HG02970 (cell line): ENCODE measurements at regions not wholly inside any gene's neighbourhood (a gene's known extent, or its start where the extent isn't known, plus 50 kb on each side); places are given as distances from the start of the nearest gene placed in this dataset.

Source experiments
- ATAC-seq: cut with Tn5 transposase; IDR thresholded peaks from one replicate; pipeline ENCODE4 v1.9.1; 2021; ENCODE audit warnings: mild to moderate bottlenecking, moderate library complexity, moderate number of reproducible peaks; ENCODE audit not compliant: unreplicated experiment, low FRiP score

- no peak for ATAC-seq
Observed at GRCh38 chr13:84567848-84568247, 685.6 kb upstream of the SLITRK1 start.

GRCh38 chr13:84566780-84567179, 684.5 kb upstream of the SLITRK1 start:
- ATAC-seq, result no peak

GRCh38 chr13:84563611-84564010, 681.3 kb upstream of the SLITRK1 start:
- no peak for ATAC-seq

DNA sequence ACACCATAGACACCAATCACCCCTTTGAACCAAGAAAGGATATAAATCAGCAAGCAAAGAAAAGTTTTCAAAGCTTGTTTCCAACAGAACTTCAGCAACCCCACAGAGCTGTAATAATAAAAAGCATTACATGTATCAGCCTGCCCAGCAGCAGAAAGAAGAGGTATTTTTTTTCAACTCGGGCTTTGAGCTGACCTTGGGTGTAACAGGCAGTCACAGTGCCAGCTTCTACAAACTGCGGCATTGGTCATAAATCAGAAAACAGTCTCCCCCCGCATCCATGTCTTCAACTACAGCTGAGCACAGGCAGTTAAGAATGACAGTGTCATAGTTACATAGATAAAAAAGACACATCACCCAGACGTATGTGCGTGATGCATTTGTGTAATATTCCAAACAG, 671.0 kb upstream of the SLITRK1 start:
- no peak for ATAC-seq

DNA sequence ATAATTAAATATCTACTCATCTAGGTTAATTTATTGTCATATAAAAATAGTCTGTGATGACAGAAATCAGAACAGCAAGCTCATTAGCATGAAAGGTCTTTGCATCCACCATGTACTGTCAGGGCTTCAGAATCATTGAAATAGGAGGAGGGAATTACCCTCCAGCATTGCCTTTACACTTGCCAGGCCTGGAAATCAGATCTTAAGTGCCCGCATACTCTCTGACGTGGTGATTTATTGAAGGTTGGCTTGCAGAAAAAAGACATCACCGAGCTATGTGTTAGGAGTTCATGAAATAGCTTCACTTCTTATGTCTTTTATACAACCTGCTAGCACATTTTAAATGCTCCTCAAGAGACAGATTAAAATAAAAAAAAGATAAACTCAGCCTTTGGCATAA, 661.7 kb upstream of the SLITRK1 start:
- ATAC-seq, result no peak

DNA sequence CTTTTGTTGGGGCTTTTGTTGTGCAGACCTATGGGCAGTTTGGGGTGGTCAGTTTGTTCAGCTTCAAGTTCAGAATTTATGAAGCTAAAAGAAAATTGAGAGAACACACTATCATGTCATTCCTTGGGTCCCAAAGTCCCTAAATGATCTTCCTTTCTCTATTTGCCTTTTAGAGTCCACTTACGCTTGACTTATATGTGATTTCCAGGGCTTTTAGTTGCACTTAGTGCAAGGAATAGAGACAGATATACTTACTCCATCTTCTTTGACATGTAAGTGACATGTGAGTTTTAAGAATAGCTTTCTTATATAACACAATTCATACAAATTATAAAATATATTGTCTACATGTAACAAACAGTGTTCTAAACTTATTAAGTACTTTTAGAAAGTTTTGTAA, 660.1 kb upstream of the SLITRK1 start:
- no peak for ATAC-seq

DNA sequence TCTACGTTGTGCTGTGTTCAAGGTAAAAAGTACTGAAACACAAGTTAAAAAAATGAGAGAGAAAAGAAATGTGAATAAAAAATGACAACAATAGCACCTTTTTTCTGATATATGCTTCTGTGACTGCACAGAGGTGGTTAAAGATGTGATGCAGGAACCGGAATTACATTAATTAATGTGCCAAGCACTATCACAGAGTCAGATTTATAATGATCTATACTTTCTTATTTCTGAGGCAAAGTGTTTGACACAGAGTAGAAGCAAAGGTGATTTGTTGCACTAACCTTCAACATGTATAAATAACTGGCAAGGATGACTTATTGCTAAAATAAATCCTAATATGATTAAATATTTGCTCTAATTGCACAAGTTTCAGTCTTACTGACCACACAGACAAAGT, 654.6 kb upstream of the SLITRK1 start:
- ATAC-seq, result no peak

- no peak for ATAC-seq
Observed at GRCh38 chr13:84528408-84529070, 646.3 kb upstream of the SLITRK1 start.

- ATAC-seq, result no peak
Observed at GRCh38 chr13:84525865-84526264, 643.6 kb upstream of the SLITRK1 start.

DNA sequence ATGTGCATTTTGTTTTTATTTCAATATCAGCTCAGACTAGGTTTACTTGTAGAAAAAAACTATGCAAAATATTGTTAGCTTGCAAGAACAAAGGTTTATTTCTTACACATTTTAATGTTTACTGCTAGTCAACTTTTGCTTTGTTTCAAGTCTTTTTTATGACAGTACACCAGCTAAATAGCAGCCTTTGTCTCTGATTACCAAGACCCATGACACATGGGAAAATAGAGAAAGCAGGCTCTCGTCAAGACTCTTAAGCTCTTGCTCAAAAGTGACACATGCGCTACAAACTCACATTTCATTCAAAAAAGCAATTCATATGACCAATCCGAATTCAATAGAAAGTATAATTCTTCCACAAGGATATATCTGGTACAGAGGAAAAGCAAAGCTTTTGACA, 642.3 kb upstream of the SLITRK1 start:
- ATAC-seq, result no peak

DNA sequence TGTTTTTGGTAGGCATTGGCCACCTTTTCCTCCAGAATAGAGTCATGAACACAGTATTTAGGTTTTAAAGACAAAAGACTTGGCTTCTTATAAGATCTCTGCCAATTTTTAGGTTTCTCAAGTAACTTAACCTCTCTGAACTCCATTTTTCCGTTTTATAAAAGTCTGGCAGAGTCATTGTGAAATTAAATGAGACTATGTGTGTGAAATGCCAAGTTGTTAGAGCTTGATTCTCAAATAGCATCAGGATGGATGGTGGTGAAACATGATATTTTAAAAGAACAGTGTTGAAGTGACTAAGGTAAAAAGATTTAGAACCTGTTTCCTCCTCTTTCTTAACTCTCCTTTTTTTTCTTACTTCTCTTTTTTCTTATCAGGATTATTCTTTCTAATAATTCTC, 617.7 kb upstream of the SLITRK1 start:
- no peak for ATAC-seq

DNA sequence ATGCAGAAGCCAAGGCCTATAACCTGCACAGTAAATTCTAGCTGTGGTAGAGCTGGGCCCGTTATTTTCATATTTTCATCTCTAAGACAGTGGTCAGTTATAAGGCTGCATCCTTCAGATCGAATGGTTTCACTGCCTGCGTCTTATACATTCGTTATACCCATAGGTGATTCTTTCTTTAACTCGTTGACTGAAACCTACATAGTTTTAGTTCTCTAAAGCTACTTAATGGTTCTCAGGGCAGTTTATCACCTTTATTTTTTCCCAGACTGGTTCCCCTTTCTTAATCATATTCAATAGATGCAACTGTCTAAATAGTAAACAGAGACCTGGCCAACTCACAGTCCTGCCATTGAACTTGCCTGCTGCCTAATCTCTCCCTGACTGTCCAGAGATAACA, 615.3 kb upstream of the SLITRK1 start:
- no peak for ATAC-seq

DNA sequence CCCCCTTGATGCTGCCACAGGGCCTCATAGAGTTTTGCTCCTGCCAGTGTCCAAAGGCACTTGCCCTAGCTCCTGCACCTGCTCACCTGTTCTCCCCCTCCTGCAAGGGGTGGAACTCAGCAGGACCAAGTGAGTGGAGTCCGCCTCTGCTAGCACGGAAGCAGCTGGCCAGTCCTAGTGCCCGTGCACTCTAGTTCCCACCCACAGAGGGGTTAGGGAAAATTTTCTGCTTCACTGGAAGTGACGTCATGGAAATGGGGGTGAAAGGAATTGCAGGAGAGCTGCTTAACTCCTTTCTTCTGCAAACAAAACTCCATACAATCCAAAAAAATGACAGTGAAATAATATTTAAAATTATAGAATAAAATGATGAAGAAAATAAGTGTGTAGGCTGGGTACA, 609.7 kb upstream of the SLITRK1 start:
- ATAC-seq, result no peak

- ATAC-seq, result no peak
Observed at GRCh38 chr13:84487752-84488151, 605.5 kb upstream of the SLITRK1 start.

DNA sequence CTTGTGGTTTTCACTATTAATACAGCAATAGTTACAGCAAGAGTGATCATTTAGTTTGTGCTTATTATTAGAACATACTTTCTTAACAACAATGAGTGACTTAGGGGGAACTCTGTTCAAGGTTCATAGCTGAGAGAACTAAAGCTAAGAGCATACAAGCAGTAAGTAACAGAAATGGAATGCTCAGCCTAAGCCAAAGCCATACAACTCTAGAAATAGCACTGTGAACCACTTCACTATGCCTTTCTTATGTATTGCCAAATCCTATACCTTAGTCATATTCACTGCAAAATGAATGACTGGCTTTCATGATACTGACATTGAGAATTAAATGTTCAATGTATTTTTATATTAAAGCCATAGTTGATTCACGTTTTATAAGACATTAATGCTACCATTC, 599.7 kb upstream of the SLITRK1 start:
- no peak for ATAC-seq

DNA sequence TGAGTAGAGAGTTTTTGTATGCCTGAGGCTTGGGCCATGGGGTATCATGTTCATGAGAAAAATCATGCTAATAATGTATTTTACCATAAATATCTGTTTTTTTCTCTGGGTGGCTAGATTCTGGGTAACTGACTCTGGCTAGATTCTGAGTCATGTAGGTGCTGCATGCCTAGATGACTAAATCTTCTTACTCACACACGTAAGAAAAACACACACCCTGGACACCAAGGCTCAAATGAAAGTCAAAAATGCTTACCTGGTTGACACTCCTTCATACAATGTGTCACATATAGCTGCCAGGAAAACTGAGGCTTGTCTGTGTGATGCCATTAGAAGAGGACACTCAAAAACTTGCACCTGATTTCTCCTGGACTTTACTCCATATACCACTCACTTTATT, 597.4 kb upstream of the SLITRK1 start:
- no peak for ATAC-seq

- no peak for ATAC-seq
Observed at GRCh38 chr13:84470528-84470927, 588.3 kb upstream of the SLITRK1 start.

- ATAC-seq, result no peak
Observed at GRCh38 chr13:84466461-84466860, 584.2 kb upstream of the SLITRK1 start.

DNA sequence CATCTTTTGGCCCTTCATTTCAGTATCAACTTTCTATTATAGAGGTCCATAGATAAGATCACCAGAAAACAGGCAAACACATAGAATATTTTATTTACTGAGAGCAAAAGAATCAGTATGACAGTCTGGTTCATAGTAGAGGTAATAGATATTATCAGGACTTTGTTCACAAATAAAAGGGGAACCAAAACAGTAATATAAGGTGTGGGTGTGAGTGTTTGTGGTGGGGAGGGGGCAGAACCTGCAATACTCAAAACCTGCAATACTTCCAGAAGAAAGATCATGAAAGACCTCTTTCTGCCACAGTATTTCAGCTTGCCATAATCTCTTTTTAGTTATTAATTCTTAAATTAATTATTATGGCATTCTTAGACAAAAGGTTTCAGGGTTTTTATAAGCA, 578.7 kb upstream of the SLITRK1 start:
- ATAC-seq, result no peak

DNA sequence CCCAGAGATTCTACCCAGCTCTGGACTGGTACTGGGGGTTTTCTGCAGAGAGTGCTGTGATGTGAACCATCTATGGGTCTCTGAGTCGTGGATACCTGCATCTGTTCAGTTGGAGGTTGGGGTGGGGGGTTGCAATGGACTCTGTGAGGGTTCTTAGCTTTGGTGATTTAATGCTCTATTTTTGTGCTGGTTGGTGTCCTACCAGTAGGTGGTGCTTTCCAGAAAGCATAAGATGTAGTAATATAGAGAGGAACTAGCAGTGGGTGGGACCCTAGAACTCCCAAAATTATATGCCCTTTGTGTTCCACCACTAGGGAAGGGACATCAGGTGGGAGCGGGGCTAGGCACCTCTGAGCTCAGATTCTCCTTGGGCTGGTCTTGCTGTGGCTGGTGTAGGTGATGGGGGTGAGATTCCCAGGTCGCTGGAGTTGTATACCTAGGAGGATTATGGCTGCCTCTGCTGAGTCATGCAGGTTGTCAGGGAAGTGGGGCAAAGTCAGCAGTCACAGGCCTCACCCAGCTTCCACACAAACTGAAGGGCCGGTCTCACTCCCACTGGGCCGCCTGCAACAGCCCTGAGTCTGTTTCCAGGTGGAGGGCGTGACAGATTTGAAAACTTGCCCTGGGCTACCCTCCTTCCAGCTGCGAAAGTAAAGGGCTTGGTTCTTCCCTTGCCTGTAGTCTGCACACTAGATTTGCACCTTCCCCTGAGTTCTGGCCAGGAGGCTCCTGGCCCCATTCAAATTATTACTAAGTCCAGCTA, 573.0 kb upstream of the SLITRK1 start:
- ATAC-seq, result no peak

DNA sequence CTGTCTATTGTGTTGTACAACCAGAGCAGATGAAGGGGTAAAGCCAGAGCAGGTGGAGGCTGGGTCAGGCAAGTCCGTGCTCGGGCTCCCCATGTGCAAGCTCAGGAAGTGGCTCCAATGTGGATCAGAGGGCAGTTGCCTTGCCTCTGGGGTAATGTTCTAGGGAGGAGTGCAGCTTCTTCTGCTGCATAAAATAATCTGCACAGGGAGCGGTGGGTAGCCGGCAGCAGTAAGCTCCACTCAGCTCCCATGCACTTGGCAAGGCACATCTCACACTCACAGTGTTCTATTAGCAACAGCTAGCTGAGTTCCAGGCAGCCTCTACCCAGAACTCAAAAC, 565.3 kb upstream of the SLITRK1 start:
- ATAC-seq, result no peak

GRCh38 chr13:84446972-84447639, 564.8 kb upstream of the SLITRK1 start:
- ATAC-seq, result no peak
